CD4-positive, CD25-positive, alpha-beta regulatory T cell (primary cell): ENCODE measurements at regions not wholly inside any gene's neighbourhood (a gene's known extent, or its start where the extent isn't known, plus 50 kb on each side); places are given as distances from the start of the nearest gene placed in this dataset.

Source experiments
- ATAC-seq, 2 donors: fragments of 150-1000 bp; cut with Tn5 transposase; one replicate each; pipeline ENCODE4 v1.10.0; 2021; ENCODE audit warnings: low read depth in 2 of 2, moderate number of reproducible peaks in 2 of 2, moderate library complexity in 1 of 2
- DNase-seq, 3 donors: peaks; one replicate each; pipeline versions ENCODE4 v3.0.0 to v3.0.0-alpha.2; 2012 to 2022; ENCODE audit warnings: mixed read lengths in 1 of 3
- H3K27ac ChIP-seq: one replicate; pipeline ENCODE4 v1.7.0; 2013; ENCODE audit warnings: mild to moderate bottlenecking, low read length; ENCODE audit not compliant: insufficient read depth, poor library complexity, severe bottlenecking
- H3K27me3 ChIP-seq: one replicate; pipeline ENCODE4 v1.7.0; 2013; ENCODE audit warnings: low read length; ENCODE audit not compliant: control insufficient read depth, insufficient read depth
- H3K36me3 ChIP-seq: one replicate; pipeline ENCODE4 v1.7.0; 2013; ENCODE audit warnings: mild to moderate bottlenecking, low read length, moderate library complexity; ENCODE audit not compliant: control insufficient read depth, insufficient read depth
- H3K4me1 ChIP-seq: 2 replicates; pipeline ENCODE4 v1.7.0; 2013; ENCODE audit warnings: mild to moderate bottlenecking, low read length; ENCODE audit not compliant: insufficient read depth, control insufficient read depth, poor library complexity, severe bottlenecking
- H3K4me3 ChIP-seq: one replicate; pipeline ENCODE4 v1.7.0; 2013; ENCODE audit warnings: low read depth, mild to moderate bottlenecking, low read length, moderate library complexity
- H3K9me3 ChIP-seq, 2 experiments: 1 replicate in 1 of 2; 2 replicates in 1 of 2; pipeline ENCODE4 v1.7.0; 2013; ENCODE audit warnings: low read length in 2 of 2, mild to moderate bottlenecking in 1 of 2, moderate library complexity in 1 of 2; ENCODE audit not compliant: control insufficient read depth in 2 of 2
- H3K27ac Mint-ChIP-seq, 3 donors: one replicate each; pipeline ENCODE4 v1.8.0; 2020 to 2022; ENCODE audit warnings: mild to moderate bottlenecking in 3 of 3, mixed read lengths in 3 of 3, moderate library complexity in 2 of 3
- H3K27me3 Mint-ChIP-seq: one replicate; pipeline ENCODE4 v1.8.0; 2022; ENCODE audit warnings: mild to moderate bottlenecking, mixed read lengths
- H3K36me3 Mint-ChIP-seq: one replicate; pipeline ENCODE4 v1.8.0; 2020; ENCODE audit warnings: mixed read lengths
- H3K4me1 Mint-ChIP-seq, 4 donors: one replicate each; pipeline ENCODE4 v1.8.0; 2020 to 2022; ENCODE audit warnings: mixed read lengths in 4 of 4, mild to moderate bottlenecking in 1 of 4
- H3K4me3 Mint-ChIP-seq, 4 donors: one replicate each; pipeline ENCODE4 v1.8.0; 2020 to 2022; ENCODE audit warnings: mild to moderate bottlenecking in 4 of 4, mixed read lengths in 4 of 4, moderate library complexity in 3 of 4
- H3K9me3 Mint-ChIP-seq, 7 donors: one replicate each; pipeline ENCODE4 v1.8.0; 2020 to 2022; ENCODE audit warnings: mixed read lengths in 7 of 7, mild to moderate bottlenecking in 3 of 7, moderate library complexity in 2 of 7

DNA sequence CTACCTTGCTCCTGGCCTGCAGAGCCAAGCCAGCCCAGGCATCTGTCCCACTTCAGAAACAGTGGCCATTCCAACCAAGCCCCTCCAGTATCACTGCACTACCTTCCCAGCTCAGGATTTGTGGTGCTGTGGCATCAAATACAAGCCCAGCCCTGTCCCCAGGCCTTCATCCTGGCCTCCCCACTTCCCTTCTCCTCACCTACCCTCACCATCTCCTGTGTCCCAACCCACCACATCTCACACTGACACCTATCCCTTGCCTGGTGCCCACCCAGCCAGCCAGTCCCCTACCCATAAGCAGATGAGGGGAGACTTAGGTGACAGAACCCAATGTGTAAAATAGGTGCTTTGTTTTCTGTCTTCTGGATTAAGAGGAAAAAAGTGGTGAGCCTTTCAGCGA is 66.0 kb upstream of the CDH5 start:
- no peak for DNase-seq
- H3K36me3 Mint-ChIP-seq, result no peaks in the 10 kb centered on the region

DNA sequence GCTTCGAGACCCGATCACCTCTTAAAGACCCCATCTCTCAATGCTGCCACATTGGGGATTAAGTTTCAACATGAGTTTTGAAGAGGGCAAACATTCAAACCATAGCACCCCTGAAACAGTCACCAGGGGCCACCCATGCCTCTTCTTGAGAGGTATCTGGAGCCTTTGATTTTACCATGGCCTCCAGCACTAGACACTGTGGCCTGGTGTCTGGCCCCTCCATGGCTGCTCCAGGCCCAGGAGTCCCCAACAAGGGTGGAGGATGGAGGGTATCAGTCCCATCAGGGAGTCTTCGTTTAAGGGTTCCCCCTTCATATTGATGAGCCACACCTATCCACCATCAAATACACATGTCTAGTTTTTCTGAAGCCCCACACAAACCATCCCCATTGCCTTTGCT is 66.5 kb upstream of the CDH5 start:
- no peak overlapping the region for H3K27ac Mint-ChIP-seq
- no peak for ATAC-seq

More for the DNA sequence above, 66.0 kb upstream of the CDH5 start:
- H3K27me3 ChIP-seq, result no peaks in the 10 kb centered on the region
- no peaks in the 10 kb centered on the region for H3K9me3 ChIP-seq
- Mint-ChIP-seq H3K4me3 (no peak overlapping the region), H3K27me3 (no peaks in the 10 kb centered on the region), H3K27ac (no peak overlapping the region), H3K4me1 (peaks cover 0 to 15% (median 4%) of the 10 kb centered on the region in 4 donors), H3K9me3 (peaks cover 0 to 4% (median 0%) of the 10 kb centered on the region in 7 donors)
- no peak for ATAC-seq
- no peak overlapping the region for H3K4me3 ChIP-seq
- no peaks in the 10 kb centered on the region for H3K4me1 ChIP-seq
- no peaks in the 10 kb centered on the region for H3K36me3 ChIP-seq
- no peak overlapping the region for H3K27ac ChIP-seq

DNA sequence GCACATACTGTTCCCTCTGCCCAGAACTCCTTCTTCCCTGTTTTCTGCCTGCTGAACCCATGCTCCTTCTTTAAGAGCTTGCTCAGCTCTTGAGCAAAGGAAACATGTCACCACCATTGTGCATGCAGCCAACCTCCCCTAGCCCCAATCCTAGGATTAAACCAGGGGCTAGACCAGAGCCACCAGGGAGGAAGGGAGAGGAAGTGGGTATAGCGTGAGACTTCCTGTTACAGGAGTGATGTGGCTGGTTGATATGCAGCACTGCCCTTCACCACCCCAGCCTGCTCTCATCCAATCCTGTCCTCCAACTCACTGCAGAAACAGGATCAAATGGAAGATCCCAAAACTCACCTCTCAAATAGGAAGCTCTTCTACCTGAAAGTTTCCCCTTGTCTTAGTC is 67.1 kb upstream of the CDH5 start:
- no peaks in the 10 kb centered on the region for H3K9me3 ChIP-seq
- H3K4me3 Mint-ChIP-seq, result no peak overlapping the region
- no peak overlapping the region for H3K4me3 ChIP-seq
- no peak overlapping the region for H3K27ac ChIP-seq
- DNase-seq (peak in 1 of 3 donors; percentile 18), ATAC-seq (no peak)
- H3K4me1 ChIP-seq, result no peaks in the 10 kb centered on the region
- peaks cover 0 to 15% (median 4%) of the 10 kb centered on the region in 4 donors for H3K4me1 Mint-ChIP-seq
- H3K36me3 Mint-ChIP-seq, result no peaks in the 10 kb centered on the region
- peaks cover under 1% of the 10 kb centered on the region for H3K27me3 ChIP-seq
- H3K27me3 Mint-ChIP-seq, result no peaks in the 10 kb centered on the region
- peak overlapping the region in 2 of 3 donors; percentile 4 to 16 for H3K27ac Mint-ChIP-seq
- H3K9me3 Mint-ChIP-seq, result peaks cover 0 to 4% (median 0%) of the 10 kb centered on the region in 7 donors
- no peaks in the 10 kb centered on the region for H3K36me3 ChIP-seq

More for the DNA sequence above, 66.5 kb upstream of the CDH5 start:
- peaks cover 0 to 4% (median 0%) of the 10 kb centered on the region in 7 donors for H3K9me3 Mint-ChIP-seq
- H3K4me3 Mint-ChIP-seq, result no peak overlapping the region
- Histone ChIP-seq H3K27ac (no peak overlapping the region), H3K4me1 (no peaks in the 10 kb centered on the region), H3K36me3 (no peaks in the 10 kb centered on the region), H3K4me3 (no peak overlapping the region), H3K9me3 (no peaks in the 10 kb centered on the region), H3K27me3 (no peaks in the 10 kb centered on the region)
- peaks cover 0 to 15% (median 4%) of the 10 kb centered on the region in 4 donors for H3K4me1 Mint-ChIP-seq
- DNase-seq, result no peak
- H3K27me3 Mint-ChIP-seq, result no peaks in the 10 kb centered on the region
- H3K36me3 Mint-ChIP-seq, result no peaks in the 10 kb centered on the region

DNA sequence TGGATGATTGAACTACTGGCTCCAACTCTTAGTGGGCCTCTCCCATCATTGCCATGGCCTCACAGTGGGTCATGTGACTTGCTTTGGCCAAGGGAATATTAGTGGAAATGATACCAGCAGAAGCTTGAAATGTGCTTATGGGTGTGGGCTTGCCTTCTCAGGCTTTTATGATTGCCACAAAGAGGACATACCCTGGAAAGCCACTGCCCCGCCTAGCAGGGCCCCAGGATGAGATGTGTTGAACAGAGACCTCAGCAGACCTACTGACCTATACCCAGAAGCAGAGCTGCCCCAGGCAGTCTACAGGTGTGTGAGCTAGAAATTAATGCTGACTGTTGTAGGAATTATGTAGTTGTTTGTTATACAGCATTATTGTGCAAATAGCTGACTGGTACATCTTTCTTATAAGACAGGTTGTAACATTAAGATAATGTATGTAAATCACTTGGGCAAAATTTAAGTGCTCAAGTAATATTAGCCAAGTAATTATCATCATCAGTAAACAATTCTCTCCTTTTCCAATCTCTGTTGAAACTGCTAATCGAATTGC is 67.8 kb upstream of the CDH5 start:
- peaks cover 0 to 4% (median 0%) of the 10 kb centered on the region in 7 donors for H3K9me3 Mint-ChIP-seq

DNA sequence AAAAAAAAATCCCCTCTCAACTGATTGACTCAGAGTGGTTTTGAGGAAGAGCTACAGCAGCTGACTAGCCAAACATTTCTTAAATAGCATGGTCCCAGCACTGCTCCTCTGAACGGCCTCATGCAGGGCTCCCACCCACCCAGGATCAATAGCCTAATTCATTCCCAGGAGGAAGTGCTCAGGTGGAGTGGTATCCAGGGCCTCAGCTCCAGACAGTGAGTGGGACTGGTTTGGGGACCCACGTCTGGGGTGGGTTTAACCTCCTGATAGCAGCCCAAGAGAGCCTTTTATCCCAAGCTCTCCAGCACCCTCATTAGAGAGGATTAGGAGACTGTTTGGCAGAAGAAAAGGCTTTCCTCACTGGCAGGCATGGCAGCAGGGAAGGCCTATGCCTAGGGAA is 68.5 kb upstream of the CDH5 start:
- no peak for DNase-seq
- no peak for ATAC-seq
- H3K27ac Mint-ChIP-seq, result no peak overlapping the region
- H3K4me3 ChIP-seq, result no peak overlapping the region
- peaks cover 3% of the 10 kb centered on the region for H3K27me3 ChIP-seq
- no peaks in the 10 kb centered on the region for H3K36me3 Mint-ChIP-seq
- no peaks in the 10 kb centered on the region for H3K9me3 ChIP-seq
- no peaks in the 10 kb centered on the region for H3K4me1 ChIP-seq
- H3K27me3 Mint-ChIP-seq, result peaks cover 1% of the 10 kb centered on the region
- H3K27ac ChIP-seq, result no peak overlapping the region
- H3K4me3 Mint-ChIP-seq, result no peak overlapping the region
- H3K4me1 Mint-ChIP-seq, result peaks cover 0 to 15% (median 4%) of the 10 kb centered on the region in 4 donors
- no peaks in the 10 kb centered on the region for H3K36me3 ChIP-seq
- H3K9me3 Mint-ChIP-seq, result peaks cover 0 to 4% (median 0%) of the 10 kb centered on the region in 7 donors

More for the DNA sequence above, 67.8 kb upstream of the CDH5 start:
- ATAC-seq, result no peak
- Histone ChIP-seq H3K27me3 (peaks cover 3% of the 10 kb centered on the region), H3K4me1 (no peaks in the 10 kb centered on the region), H3K9me3 (no peaks in the 10 kb centered on the region), H3K36me3 (no peaks in the 10 kb centered on the region), H3K27ac (no peak overlapping the region), H3K4me3 (no peak overlapping the region)
- Mint-ChIP-seq H3K36me3 (no peaks in the 10 kb centered on the region), H3K4me1 (peaks cover 0 to 15% (median 4%) of the 10 kb centered on the region in 4 donors), H3K27ac (no peak overlapping the region), H3K4me3 (no peak overlapping the region), H3K27me3 (no peaks in the 10 kb centered on the region)
- DNase-seq, result no peak

DNA sequence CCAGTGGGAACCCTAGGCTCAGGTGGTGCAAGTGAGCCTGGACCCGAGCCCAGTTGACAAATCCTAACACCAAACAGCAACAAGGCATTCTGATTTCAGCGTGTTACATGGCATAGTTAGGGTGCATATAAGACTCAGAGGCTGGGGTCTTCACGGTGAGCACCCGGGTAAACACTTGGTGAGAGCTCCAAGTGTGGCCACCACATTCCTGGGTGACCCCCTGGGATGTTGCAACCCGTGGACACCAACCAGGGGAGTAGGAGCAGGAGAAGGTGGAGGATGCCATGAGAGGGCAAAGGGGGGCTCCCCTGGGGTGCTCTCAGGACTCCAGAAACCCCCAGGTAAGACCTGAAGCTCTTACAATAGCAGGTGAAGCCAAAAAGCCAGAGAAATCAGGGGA is 69.9 kb upstream of the CDH5 start:
- ATAC-seq, result no peak
- no peak overlapping the region for H3K27ac ChIP-seq
- Mint-ChIP-seq H3K4me3 (no peak overlapping the region), H3K4me1 (peaks cover 0 to 15% (median 4%) of the 10 kb centered on the region in 4 donors), H3K9me3 (peaks cover 0 to 4% (median 0%) of the 10 kb centered on the region in 7 donors), H3K36me3 (no peaks in the 10 kb centered on the region), H3K27ac (no peak overlapping the region), H3K27me3 (peaks cover 6% of the 10 kb centered on the region)
- DNase-seq, result no peak
- H3K36me3 ChIP-seq, result no peaks in the 10 kb centered on the region
- H3K27me3 ChIP-seq, result peaks cover 3% of the 10 kb centered on the region
- H3K9me3 ChIP-seq, result no peaks in the 10 kb centered on the region
- H3K4me1 ChIP-seq, result no peaks in the 10 kb centered on the region
- H3K4me3 ChIP-seq, result no peak overlapping the region

DNA sequence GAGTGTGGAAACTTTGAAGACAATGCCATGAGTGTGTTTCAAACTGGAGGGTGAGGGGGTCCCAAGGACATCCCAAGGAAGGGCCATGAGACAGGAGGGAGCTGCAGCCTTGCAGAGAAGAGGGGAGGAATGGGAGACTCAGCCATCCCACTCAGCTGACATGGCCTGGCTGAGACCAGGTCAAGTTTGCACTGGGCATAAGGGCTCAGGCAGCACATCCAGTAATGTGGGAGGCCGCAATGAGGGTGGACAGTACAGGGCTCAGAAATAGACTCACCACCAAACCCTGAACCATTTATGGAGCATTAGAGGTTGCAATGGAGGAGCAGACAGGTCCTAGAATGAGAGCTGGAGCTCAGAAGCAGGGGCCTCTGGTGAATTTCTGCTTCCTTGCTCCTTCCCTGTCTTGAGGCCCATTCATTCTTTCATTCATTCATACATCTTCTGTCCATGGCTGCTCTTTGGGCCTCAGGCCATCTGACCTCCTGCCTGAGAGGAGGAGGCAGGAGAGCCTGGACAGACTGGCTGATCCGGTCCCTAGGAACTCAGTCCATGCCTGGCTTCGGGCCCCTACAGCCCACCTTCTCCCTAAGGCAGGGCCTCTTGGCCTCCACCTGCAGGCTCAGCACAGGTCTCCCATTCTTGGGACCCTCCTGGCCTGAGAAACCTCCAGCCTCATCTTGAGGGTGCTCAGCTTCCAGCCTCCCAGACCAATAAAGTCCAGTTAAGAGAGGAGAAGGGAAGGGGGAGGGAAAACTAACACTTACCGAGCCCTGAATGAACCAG is 70.5 kb upstream of the CDH5 start:
- Histone ChIP-seq H3K9me3 (no peaks in the 10 kb centered on the region), H3K27me3 (peaks cover 3% of the 10 kb centered on the region), H3K4me1 (no peaks in the 10 kb centered on the region), H3K4me3 (no peak overlapping the region), H3K27ac (no peak overlapping the region), H3K36me3 (no peaks in the 10 kb centered on the region)
- ATAC-seq, result no peak
- DNase-seq, result no peak
- peaks cover 0 to 4% (median 0%) of the 10 kb centered on the region in 7 donors for H3K9me3 Mint-ChIP-seq
- H3K27ac Mint-ChIP-seq, result no peak overlapping the region
- no peaks in the 10 kb centered on the region for H3K36me3 Mint-ChIP-seq
- no peak overlapping the region for H3K4me3 Mint-ChIP-seq
- peaks cover 6% of the 10 kb centered on the region for H3K27me3 Mint-ChIP-seq
- peaks cover 0 to 15% (median 4%) of the 10 kb centered on the region in 4 donors for H3K4me1 Mint-ChIP-seq
